ENCODE measurements at regions not wholly inside any gene's neighbourhood (a gene's known extent, or its start where the extent isn't known, plus 50 kb on each side); places are given as distances from the start of the nearest gene placed in this dataset.

- TF ChIP-seq, protein P1, sequence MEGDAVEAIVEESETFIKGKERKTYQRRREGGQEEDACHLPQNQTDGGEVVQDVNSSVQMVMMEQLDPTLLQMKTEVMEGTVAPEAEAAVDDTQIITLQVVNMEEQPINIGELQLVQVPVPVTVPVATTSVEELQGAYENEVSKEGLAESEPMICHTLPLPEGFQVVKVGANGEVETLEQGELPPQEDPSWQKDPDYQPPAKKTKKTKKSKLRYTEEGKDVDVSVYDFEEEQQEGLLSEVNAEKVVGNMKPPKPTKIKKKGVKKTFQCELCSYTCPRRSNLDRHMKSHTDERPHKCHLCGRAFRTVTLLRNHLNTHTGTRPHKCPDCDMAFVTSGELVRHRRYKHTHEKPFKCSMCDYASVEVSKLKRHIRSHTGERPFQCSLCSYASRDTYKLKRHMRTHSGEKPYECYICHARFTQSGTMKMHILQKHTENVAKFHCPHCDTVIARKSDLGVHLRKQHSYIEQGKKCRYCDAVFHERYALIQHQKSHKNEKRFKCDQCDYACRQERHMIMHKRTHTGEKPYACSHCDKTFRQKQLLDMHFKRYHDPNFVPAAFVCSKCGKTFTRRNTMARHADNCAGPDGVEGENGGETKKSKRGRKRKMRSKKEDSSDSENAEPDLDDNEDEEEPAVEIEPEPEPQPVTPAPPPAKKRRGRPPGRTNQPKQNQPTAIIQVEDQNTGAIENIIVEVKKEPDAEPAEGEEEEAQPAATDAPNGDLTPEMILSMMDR (IDR thresholded peaks at IDR 0.05; ENCODE audit: low read depth, low read length, poor library complexity, severe bottlenecking) = no peak
- TF ChIP-seq EZH2phosphoT487 (IDR thresholded peaks at IDR 0.05; ENCODE audit: borderline replicate concordance, low read length) = no peak
Observed at GRCh38 chr2:7210712-7211111, 293.5 kb downstream of the RNF144A start.

Data from DOHH2 (cell line).